H9 (cell line): ENCODE measurements at regions not wholly inside any gene's neighbourhood (a gene's known extent, or its start where the extent isn't known, plus 50 kb on each side); places are given as distances from the start of the nearest gene placed in this dataset.

ENCODE experiments used
- DNase-seq: peaks from one replicate; pipeline ENCODE4 v3.0.0-alpha.2; 2017
- H2AFZ ChIP-seq: one replicate; pipeline ENCODE4 v1.6.1; 2013; ENCODE audit warnings: mild to moderate bottlenecking, low read length, control low read depth, moderate library complexity
- H2AK5ac ChIP-seq: 2 replicates; pipeline ENCODE4 v1.6.1; 2013; ENCODE audit warnings: low read length, control low read depth, mixed read lengths; ENCODE audit not compliant: insufficient read length
- H2BK120ac ChIP-seq: one replicate; pipeline ENCODE4 v1.6.1; 2013; ENCODE audit warnings: low read depth, mild to moderate bottlenecking, low read length, control low read depth, inconsistent platforms; ENCODE audit not compliant: poor library complexity, severe bottlenecking
- H2BK12ac ChIP-seq: 2 replicates; pipeline ENCODE4 v1.6.1; 2013; ENCODE audit warnings: low read length, control low read depth, mixed read lengths, low read depth; ENCODE audit not compliant: insufficient read length
- H2BK15ac ChIP-seq: 2 replicates; pipeline ENCODE4 v1.6.1; 2013; ENCODE audit warnings: low read depth, low read length, control low read depth
- H2BK20ac ChIP-seq: one replicate; pipeline ENCODE4 v1.6.1; 2013; ENCODE audit warnings: low read depth, mild to moderate bottlenecking, low read length, control low read depth, inconsistent platforms; ENCODE audit not compliant: poor library complexity, severe bottlenecking
- H2BK5ac ChIP-seq: 2 replicates; pipeline ENCODE4 v1.6.1; 2013; ENCODE audit warnings: low read length, control low read depth, mixed read lengths; ENCODE audit not compliant: insufficient read length
- H3K14ac ChIP-seq: 2 replicates; pipeline ENCODE4 v1.6.1; 2013; ENCODE audit warnings: low read length, control low read depth; ENCODE audit not compliant: insufficient read depth
- H3K18ac ChIP-seq: 2 replicates; pipeline ENCODE4 v1.6.1; 2013; ENCODE audit warnings: low read depth, mild to moderate bottlenecking, mixed read lengths, low read length, control low read depth; ENCODE audit not compliant: insufficient read length
- H3K23ac ChIP-seq: 2 replicates; pipeline ENCODE4 v1.6.1; 2013; ENCODE audit warnings: low read length, control low read depth, mixed read lengths, low read depth; ENCODE audit not compliant: insufficient read length
- H3K23me2 ChIP-seq: 2 replicates; pipeline ENCODE4 v1.6.1; 2013; ENCODE audit warnings: low read depth, mild to moderate bottlenecking, mixed read lengths, low read length, control low read depth; ENCODE audit not compliant: insufficient read length, poor library complexity, severe bottlenecking
- H3K27ac ChIP-seq: 2 replicates; pipeline ENCODE4 v1.5.1; 2013; ENCODE audit warnings: low read length, control low read depth, mixed read lengths, low read depth; ENCODE audit not compliant: insufficient read length
- H3K27me3 ChIP-seq: 2 replicates; pipeline ENCODE4 v1.6.1; 2013; ENCODE audit warnings: low read length, control low read depth, inconsistent platforms; ENCODE audit not compliant: insufficient read depth
- H3K4ac ChIP-seq: 2 replicates; pipeline ENCODE4 v1.6.1; 2013; ENCODE audit warnings: low read depth, mild to moderate bottlenecking, control low read depth, inconsistent platforms, low read length, moderate library complexity
- H3K4me1 ChIP-seq: 2 replicates; pipeline ENCODE4 v1.6.1; 2013; ENCODE audit warnings: low read length, control low read depth, inconsistent platforms; ENCODE audit not compliant: insufficient read depth
- H3K4me2 ChIP-seq: 2 replicates; pipeline ENCODE4 v1.6.1; 2013; ENCODE audit warnings: low read length, control low read depth, mixed read lengths; ENCODE audit not compliant: insufficient read length, insufficient read depth
- H3K56ac ChIP-seq: 2 replicates; pipeline ENCODE4 v1.6.1; 2013; ENCODE audit warnings: low read depth, mild to moderate bottlenecking, mixed read lengths, low read length, control low read depth; ENCODE audit not compliant: insufficient read length
- H3K79me1 ChIP-seq: 2 replicates; pipeline ENCODE4 v1.6.1; 2013; ENCODE audit warnings: low read depth, mild to moderate bottlenecking, moderate library complexity, low read length, control low read depth, inconsistent platforms; ENCODE audit not compliant: insufficient read depth, poor library complexity, severe bottlenecking
- H3K79me2 ChIP-seq: 2 replicates; pipeline ENCODE4 v1.6.1; 2013; ENCODE audit warnings: low read length, control low read depth, inconsistent platforms; ENCODE audit not compliant: insufficient read depth
- H3K9ac ChIP-seq: 2 replicates; pipeline ENCODE4 v1.6.1; 2013; ENCODE audit warnings: low read length, control low read depth, mixed read lengths; ENCODE audit not compliant: insufficient read length; ENCODE audit errors: extremely low read depth
- H3K9me3 ChIP-seq: one replicate; pipeline ENCODE4 v1.6.1; 2013; ENCODE audit warnings: low read depth, low read length, inconsistent platforms; ENCODE audit not compliant: control insufficient read depth
- H3T11ph ChIP-seq: one replicate; pipeline ENCODE4 v1.6.1; 2013; ENCODE audit warnings: mild to moderate bottlenecking, low read length, control low read depth, inconsistent platforms
- H4K20me1 ChIP-seq: one replicate; pipeline ENCODE4 v1.6.1; 2013; ENCODE audit not compliant: control insufficient read depth, insufficient read length, insufficient read depth
- H4K5ac ChIP-seq: 2 replicates; pipeline ENCODE4 v1.6.1; 2013; ENCODE audit warnings: low read depth, mild to moderate bottlenecking, mixed read lengths, low read length, control low read depth; ENCODE audit not compliant: insufficient read length
- H4K8ac ChIP-seq: replicated peaks from 2 replicates; pipeline ENCODE4 v1.6.1; 2013; ENCODE audit warnings: low read length, control low read depth, mixed read lengths, low read depth; ENCODE audit not compliant: insufficient read length
- H4K91ac ChIP-seq: 2 replicates; pipeline ENCODE4 v1.6.1; 2013; ENCODE audit warnings: low read depth, mild to moderate bottlenecking, moderate library complexity, mixed read lengths, low read length, control low read depth; ENCODE audit not compliant: insufficient read length
- H3K27ac Mint-ChIP-seq, 3 experiments: 2 replicates in 2 of 3; 3 replicates in 1 of 3; pipeline ENCODE4 v1.8.0; 2020 to 2021; ENCODE audit warnings: mixed read lengths in 3 of 3, mild to moderate bottlenecking in 1 of 3, moderate library complexity in 1 of 3
- H3K27me3 Mint-ChIP-seq: 2 replicates; pipeline ENCODE4 v1.8.0; 2021; ENCODE audit warnings: low read depth, mild to moderate bottlenecking, moderate library complexity, mixed read lengths
- H3K36me3 Mint-ChIP-seq, 3 experiments: 2 replicates in 2 of 3; 3 replicates in 1 of 3; pipeline ENCODE4 v1.8.0; 2020 to 2021; ENCODE audit warnings: low read depth in 3 of 3, mixed read lengths in 3 of 3; ENCODE audit not compliant: insufficient read depth in 1 of 3
- H3K4me1 Mint-ChIP-seq, 2 experiments: 2 replicates each; pipeline ENCODE4 v1.8.0; 2020; ENCODE audit warnings: mixed read lengths in 2 of 2
- H3K4me3 Mint-ChIP-seq, 2 experiments: 2 replicates in 1 of 2; 3 replicates in 1 of 2; pipeline ENCODE4 v1.8.0; 2020 to 2021; ENCODE audit warnings: mild to moderate bottlenecking in 2 of 2, mixed read lengths in 2 of 2, moderate library complexity in 1 of 2
- H3K9me3 Mint-ChIP-seq, 2 experiments: 2 replicates in 1 of 2; 3 replicates in 1 of 2; pipeline ENCODE4 v1.8.0; 2020; ENCODE audit warnings: mild to moderate bottlenecking in 2 of 2, mixed read lengths in 2 of 2, moderate library complexity in 1 of 2
- WGBS: extraction: QIAGEN DNeasy Blood & Tissue Kit; methylation state at CpG from one replicate; pipeline ENCODE4 v1.1.7; 2013; ENCODE audit warnings: missing lambda C conversion rate, low lambda C conversion rate, mixed read lengths; ENCODE audit not compliant: insufficient read length; ENCODE audit errors: extremely low coverage; 5-methylcytosine and 5-hydroxymethylcytosine counted together
- TF ChIP-seq, protein P1 (sequence below): fragments of 200-600 bp; sonication (generic); conservative IDR thresholded peaks from 3 replicates; pipeline ENCODE4 v1.8.0; 2021; ENCODE audit warnings: antibody characterized with exemption, mild to moderate bottlenecking

- no peak overlapping the region for H3K18ac ChIP-seq
- no peak overlapping the region for H2AFZ ChIP-seq
- Mint-ChIP-seq H3K27me3 (peaks cover 19% of the 10 kb centered on the region), H3K36me3 (no peaks in the 10 kb centered on the region; a peak in 1 of 7 replicates), H3K4me1 (peaks cover 11 to 14% of the 10 kb centered on the region in 2 experiments), H3K9me3 (no peaks in the 10 kb centered on the region), H3K4me3 (no peak overlapping the region), H3K27ac (no peak overlapping the region)
- no peaks in the 10 kb centered on the region for H3K9me3 ChIP-seq
- DNase-seq = no peak
- no peak overlapping the region for H3K4ac ChIP-seq
- H4K5ac ChIP-seq = no peak overlapping the region
- no peak overlapping the region for H3K14ac ChIP-seq
- H2BK12ac ChIP-seq = no peak overlapping the region
- H2BK5ac ChIP-seq = no peak overlapping the region
- H3K4me1 ChIP-seq = no peaks in the 10 kb centered on the region
- H2BK120ac ChIP-seq = no peak overlapping the region
- H3K27ac ChIP-seq = no peak overlapping the region
- no peak overlapping the region for H2AK5ac ChIP-seq
- H3K56ac ChIP-seq = no peak overlapping the region
- no peak overlapping the region for H3K23ac ChIP-seq
- H3T11ph ChIP-seq = no peak overlapping the region
- no peaks in the 10 kb centered on the region for H3K27me3 ChIP-seq
- H3K23me2 ChIP-seq = no peaks in the 10 kb centered on the region
- H3K4me2 ChIP-seq = no peak overlapping the region
- no peak overlapping the region for H2BK15ac ChIP-seq
- WGBS = no CpG with 5 or more reads among the region's 25 CpGs
- H3K79me1 ChIP-seq = no peaks in the 10 kb centered on the region
- no peak overlapping the region for H2BK20ac ChIP-seq
- no peak overlapping the region for H4K91ac ChIP-seq
- no peaks in the 10 kb centered on the region for H4K20me1 ChIP-seq
- TF ChIP-seq, protein P1, sequence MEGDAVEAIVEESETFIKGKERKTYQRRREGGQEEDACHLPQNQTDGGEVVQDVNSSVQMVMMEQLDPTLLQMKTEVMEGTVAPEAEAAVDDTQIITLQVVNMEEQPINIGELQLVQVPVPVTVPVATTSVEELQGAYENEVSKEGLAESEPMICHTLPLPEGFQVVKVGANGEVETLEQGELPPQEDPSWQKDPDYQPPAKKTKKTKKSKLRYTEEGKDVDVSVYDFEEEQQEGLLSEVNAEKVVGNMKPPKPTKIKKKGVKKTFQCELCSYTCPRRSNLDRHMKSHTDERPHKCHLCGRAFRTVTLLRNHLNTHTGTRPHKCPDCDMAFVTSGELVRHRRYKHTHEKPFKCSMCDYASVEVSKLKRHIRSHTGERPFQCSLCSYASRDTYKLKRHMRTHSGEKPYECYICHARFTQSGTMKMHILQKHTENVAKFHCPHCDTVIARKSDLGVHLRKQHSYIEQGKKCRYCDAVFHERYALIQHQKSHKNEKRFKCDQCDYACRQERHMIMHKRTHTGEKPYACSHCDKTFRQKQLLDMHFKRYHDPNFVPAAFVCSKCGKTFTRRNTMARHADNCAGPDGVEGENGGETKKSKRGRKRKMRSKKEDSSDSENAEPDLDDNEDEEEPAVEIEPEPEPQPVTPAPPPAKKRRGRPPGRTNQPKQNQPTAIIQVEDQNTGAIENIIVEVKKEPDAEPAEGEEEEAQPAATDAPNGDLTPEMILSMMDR = no peak
- no peak overlapping the region for H3K9ac ChIP-seq
- no peak overlapping the region for H4K8ac ChIP-seq
- H3K79me2 ChIP-seq = no peaks in the 10 kb centered on the region
These were observed 209.0 kb upstream of the RTL1 start for GRCh38 chr14:101112351-101113107.
